T47D (cell line): ENCODE measurements at regions not wholly inside any gene's neighbourhood (a gene's known extent, or its start where the extent isn't known, plus 50 kb on each side); places are given as distances from the start of the nearest gene placed in this dataset.

Experiments used
- DNase-seq, 2 experiments: peaks; one replicate each; pipeline versions ENCODE4 v3.0.0 to v3.0.0-alpha.2; 2011 to 2012; ENCODE audit warnings: low read depth in 1 of 2, low spot score in 1 of 2
- JUND ChIP-seq: IDR thresholded peaks from 2 replicates; pipeline ENCODE4 v1.6.1; 2012; ENCODE audit warnings: low read depth
- in situ Hi-C: cut with HindIII; loops from 2 replicates; pipeline ENCODE4 v1.10.0; 2016; ENCODE audit warnings: low sequenced_read_pairs, low pct_unique_long_range_greater_than_20kb

DNA sequence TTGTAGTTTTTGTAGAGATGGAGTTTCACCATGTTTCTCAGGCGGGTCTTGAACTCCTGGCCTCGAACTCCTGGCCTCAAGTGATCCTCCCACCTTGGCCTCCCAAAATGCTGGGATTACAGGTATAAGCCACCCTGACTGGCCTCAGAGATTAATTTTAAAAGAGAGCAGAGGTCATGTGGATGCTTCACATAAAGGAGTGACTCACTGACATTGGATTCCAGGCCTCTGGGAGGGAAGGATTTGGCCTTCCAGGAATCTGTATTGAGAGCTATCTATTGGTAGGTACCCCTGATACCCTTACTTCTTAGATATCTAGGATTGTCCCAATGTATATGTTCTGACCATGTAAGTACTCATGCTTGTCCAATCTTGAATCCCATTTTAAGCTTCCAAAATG, 138.4 kb downstream of the FAM161A start:
- in situ Hi-C loops: no loop called here
- no peak for TF ChIP-seq JUND
- no peak for DNase-seq

GRCh38 chr2:61714210-61714609, 139.7 kb downstream of the FAM161A start:
- no peak for TF ChIP-seq JUND
- in situ Hi-C loops: no loop called here
- DNase-seq: no peak

DNA sequence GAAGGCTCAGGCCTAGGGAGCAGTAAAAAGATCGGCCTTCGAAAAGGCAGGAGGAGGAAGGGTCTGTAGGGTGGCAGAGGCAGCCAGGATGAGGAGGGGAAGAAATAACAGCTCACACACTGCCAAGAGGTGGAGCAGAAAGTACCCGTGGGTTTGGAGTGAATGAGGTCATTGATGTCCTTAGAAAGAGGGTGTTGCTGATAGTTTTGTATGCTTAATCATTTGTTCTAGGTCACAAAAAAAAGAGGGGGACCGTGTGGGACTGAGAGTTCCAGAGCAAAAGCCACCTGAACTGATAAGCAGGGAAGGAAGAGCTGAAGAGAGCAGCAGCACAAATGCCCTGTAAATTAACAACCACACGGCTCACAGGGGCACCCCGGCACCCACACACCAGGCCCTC, 140.4 kb downstream of the FAM161A start:
- in situ Hi-C loops: no loop called here
- DNase-seq: no peak
- TF ChIP-seq JUND: no peak

- in situ Hi-C loops: no loop called here
- no peak for TF ChIP-seq JUND
- no peak for DNase-seq
Observed at GRCh38 chr2:61712060-61712459, 141.8 kb downstream of the FAM161A start.

DNA sequence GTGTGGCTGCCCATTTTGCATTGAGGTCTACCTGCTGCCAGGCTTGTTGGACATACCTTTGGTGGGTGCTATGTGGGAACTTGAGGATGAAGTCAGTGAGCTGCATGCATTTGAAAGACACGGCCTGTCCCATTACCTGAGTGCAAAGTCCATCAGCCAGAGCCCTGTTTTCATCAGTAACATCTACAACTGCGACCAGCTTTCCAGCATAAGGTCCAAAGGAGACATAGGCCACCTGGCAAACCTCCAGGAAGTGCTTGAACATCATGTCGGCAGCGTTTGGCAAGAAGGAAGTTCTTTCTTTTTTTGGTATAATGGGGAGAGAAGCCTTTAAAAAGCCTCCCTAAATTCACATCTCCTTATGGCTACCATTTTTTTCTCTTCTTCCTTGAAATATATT, 143.1 kb downstream of the FAM161A start:
- in situ Hi-C loops: no loop called here
- no peak for DNase-seq
- no peak for TF ChIP-seq JUND

- DNase-seq: peak in 1 of 2 experiments; percentile 25
- in situ Hi-C loops: no loop called here
- TF ChIP-seq JUND: no peak
Observed at GRCh38 chr2:61707984-61708852, 145.6 kb downstream of the FAM161A start.

DNA sequence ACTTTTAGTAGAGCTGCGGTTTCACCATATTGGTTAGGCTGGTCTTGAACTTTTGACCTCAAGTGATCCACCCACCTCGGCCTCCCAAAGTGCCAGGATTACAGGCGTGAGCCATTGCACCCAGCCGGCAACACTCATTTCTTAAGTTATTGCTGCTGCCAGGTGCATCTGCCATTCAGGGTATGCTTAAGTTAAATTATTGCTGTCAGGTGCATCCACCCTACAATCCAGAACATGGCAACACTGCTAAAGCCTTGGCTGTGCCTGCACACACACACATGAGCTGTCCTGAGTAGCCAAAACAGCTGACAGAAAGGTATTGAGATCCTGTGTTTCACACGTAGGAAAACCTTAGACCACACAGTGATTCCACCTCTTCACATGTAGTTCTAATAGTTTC, 148.2 kb downstream of the FAM161A start:
- no peak for DNase-seq
- in situ Hi-C loops: no loop called here
- no peak for TF ChIP-seq JUND

DNA sequence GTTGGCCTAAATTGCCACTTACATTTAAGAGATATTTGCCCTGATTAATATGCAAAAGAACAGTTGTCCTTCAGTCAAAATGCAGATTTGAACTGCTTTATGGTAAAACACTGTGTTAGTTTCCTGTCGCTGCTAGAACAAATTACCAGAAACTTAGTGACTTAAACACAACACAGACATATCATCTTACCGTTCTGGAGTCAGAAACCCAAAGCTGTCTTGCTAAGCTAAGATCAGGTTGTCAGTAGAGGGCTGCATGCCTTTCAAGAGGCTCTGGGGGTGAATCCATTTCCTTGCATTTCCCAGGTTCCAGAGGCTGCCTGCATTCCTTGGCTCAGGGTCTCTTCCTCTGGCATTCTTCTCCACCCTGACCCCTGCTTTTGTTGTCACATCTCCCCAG, 149.5 kb downstream of the FAM161A start:
- no peak for TF ChIP-seq JUND
- in situ Hi-C loops: no loop called here
- no peak for DNase-seq

DNA sequence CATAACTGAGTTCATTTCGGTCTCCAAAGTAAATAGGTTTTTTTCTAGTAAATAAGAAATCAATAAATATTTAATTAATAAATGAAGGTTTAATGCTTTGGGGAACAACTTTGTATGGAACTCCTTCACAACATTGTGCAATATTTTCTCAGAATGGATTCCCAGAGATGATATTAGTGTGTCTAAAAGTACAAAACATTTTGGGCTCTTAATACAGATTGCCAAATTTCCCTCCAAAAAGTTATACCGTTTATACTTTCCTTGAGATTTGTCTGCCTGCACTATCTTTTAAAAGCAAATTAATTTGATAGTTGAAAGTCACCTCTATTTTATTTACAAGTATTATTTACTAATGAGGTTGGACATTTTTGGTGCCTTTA, 151.8 kb downstream of the FAM161A start:
- in situ Hi-C loops: no loop called here
- DNase-seq: no peak
- no peak for TF ChIP-seq JUND

DNA sequence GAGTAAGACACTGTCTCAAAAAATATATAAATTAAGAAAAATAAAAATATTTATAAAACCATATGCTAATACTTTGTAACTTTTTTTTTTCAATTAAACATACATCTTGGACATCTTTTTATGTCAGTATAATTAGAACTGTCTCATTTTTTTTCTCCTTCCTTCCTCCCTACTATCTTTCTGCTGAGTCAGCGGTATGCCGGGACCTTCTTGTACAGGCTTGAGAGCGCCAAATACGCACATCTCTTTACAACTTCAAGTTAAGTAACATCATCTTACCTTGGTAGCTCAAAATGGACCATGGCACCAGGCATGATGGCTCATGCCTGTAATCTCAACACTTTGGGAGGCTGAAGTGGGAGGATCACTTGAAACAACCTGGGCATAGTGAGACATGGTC, 153.4 kb downstream of the FAM161A start:
- DNase-seq: no peak
- no peak for TF ChIP-seq JUND
- in situ Hi-C loops: no loop called here

DNA sequence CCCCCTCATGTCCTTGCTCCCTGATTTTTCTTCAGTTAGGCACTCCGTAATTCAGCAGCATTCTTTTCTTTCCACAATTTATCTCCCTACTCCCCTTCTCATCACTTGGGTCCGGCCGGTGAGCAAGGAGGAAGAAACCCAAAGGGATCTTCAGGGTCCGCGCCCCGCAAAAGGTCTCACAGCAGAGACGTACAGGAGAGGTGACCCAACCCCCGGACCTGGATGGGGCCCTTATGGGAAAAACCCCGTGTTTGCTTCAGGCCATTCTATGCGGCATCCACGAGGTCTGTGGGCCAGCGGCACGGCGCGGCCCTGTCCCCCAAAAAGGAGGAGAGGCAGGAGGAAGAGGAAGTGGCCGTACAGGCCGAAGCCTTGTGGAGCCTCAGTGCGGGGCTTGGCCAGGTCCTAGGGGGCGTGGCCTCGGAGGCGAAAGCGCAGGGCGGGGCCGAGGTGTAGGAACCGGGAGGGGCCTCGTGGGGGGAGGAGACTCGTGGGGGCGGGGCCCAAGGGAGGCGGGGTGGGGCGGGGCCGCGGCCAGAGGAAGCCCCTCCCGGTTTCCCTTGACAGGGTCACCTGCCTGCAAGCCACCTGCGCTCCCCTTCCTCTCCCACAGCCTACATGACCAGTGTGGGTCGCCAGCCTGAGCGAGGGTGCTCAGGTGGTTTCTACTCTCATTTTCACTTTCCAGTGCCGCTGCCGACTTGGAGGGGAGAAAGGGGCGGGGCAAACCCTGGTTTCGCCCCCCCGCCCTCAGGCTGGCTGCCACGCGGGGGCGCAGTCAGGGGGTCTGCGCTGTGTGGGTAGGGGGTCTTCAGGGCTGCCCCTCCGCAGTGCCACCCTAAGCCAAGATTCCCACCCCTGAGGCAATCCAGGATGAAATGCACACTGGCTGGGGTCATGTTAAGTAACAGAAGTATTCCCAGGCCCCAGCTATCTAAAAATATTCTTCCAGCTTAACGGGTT, 156.4 kb upstream of the XPO1 start:
- peak; percentile 23 to 92 for DNase-seq
- in situ Hi-C loops: no loop called here
- no peak for TF ChIP-seq JUND

DNA sequence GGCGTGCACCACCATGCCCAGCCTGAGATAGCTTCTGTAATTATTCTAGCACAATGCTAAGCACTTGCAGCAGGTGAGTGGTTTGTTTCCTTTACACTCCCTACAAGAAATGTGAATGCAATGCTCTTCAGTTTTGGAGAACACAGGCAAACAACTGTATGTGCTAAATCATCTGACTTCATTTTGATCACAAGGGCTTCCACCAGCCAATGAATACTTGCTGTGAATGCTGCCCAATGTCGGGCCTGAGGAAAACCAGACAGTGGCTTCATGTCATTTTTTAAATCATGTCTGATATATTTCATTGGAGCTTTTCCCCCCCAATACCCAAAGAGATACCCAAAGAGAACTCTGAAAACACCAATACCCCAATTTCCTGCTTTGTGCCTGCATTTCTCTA, 155.6 kb upstream of the XPO1 start:
- in situ Hi-C loops: no loop called here
- no peak for TF ChIP-seq JUND
- no peak for DNase-seq

GRCh38 chr2:61690078-61690596, 152.0 kb upstream of the XPO1 start:
- no peak for DNase-seq
- in situ Hi-C loops: no loop called here
- TF ChIP-seq JUND: no peak
